ENCODE measurements at regions not wholly inside any gene's neighbourhood (a gene's known extent, or its start where the extent isn't known, plus 50 kb on each side); places are given as distances from the start of the nearest gene placed in this dataset.

DNA sequence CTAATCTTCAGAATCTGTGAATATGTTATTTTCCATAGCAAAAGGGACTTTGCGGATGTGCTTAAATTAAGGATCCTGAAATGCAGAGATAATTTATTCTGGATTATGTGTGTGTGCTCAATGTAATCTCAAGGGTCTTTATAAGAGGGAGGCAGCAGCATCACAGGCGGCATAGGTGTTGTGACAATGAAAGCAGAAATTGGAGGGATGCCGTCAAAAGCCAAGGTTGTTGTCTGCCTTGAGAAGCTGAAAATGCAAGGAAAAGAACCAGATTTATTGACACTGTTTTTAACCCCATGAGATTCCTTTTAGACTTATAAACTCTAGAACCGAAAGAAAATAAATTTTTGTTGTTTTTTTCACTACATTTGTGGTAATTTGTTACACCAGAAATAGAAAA, 948.5 kb downstream of the TLE4 start (continued):
- TF ChIP-seq, protein P1, sequence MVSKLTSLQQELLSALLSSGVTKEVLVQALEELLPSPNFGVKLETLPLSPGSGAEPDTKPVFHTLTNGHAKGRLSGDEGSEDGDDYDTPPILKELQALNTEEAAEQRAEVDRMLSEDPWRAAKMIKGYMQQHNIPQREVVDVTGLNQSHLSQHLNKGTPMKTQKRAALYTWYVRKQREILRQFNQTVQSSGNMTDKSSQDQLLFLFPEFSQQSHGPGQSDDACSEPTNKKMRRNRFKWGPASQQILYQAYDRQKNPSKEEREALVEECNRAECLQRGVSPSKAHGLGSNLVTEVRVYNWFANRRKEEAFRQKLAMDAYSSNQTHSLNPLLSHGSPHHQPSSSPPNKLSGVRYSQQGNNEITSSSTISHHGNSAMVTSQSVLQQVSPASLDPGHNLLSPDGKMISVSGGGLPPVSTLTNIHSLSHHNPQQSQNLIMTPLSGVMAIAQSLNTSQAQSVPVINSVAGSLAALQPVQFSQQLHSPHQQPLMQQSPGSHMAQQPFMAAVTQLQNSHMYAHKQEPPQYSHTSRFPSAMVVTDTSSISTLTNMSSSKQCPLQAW (CRISPR knock-in tag; IDR thresholded peaks at IDR 0.05) = no peak
- TF ChIP-seq, protein P2, sequence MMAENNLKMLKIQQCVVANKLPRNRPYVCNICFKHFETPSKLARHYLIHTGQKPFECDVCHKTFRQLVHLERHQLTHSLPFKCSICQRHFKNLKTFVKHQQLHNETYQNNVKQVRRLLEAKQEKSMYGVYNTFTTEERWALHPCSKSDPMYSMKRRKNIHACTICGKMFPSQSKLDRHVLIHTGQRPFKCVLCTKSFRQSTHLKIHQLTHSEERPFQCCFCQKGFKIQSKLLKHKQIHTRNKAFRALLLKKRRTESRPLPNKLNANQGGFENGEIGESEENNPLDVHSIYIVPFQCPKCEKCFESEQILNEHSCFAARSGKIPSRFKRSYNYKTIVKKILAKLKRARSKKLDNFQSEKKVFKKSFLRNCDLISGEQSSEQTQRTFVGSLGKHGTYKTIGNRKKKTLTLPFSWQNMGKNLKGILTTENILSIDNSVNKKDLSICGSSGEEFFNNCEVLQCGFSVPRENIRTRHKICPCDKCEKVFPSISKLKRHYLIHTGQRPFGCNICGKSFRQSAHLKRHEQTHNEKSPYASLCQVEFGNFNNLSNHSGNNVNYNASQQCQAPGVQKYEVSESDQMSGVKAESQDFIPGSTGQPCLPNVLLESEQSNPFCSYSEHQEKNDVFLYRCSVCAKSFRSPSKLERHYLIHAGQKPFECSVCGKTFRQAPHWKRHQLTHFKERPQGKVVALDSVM (CRISPR knock-in tag; IDR thresholded peaks at IDR 0.05) = no peak
- TF ChIP-seq ZNF737 (CRISPR knock-in tag; IDR thresholded peaks at IDR 0.05; ENCODE audit: borderline replicate concordance) = no peak

DNA sequence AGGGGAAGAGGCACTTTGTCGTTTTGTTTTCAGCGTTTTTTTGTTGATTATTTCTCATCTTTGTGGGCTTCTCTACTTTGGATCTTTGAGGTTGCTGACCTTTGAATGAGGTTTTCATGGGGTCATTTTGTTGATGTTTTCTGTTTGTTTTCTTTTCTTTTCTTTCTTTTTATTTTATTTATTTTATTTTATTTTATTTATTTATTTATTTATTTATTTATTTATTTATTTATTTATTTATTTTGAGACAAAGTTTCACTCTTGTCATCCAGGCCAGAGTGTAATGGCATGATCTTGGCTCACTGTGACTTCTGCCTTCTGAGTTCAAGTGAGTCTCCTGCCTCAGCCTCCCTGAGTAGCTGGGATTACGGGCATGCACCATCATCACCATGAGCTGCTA, 946.7 kb downstream of the TLE4 start:
- ChIA-PET POLR2A (no interaction called here), CTCF (ENCODE audit: low intra/inter-chr PET ratio, low total read pairs) (no interaction called here)
- FAIRE-seq = no peak
- no peaks in the 10 kb centered on the region for H3K4me1 ChIP-seq (ENCODE audit: insufficient read depth, low read length)
- no peaks in the 10 kb centered on the region for H3K79me2 ChIP-seq (ENCODE audit: insufficient read depth, low read length)
- WGBS (ENCODE audit: low lambda C conversion rate) = 3% methylated on average over 3 of the region's 3 CpGs
- no peak overlapping the region for H3K4me3 ChIP-seq (replicated peaks in 1 of 3; ENCODE audit: insufficient read depth in 1 of 3, low read depth in 2 of 3, low read length in 3 of 3)
- peaks cover 63% of the 10 kb centered on the region for H3K9me3 ChIP-seq (ENCODE audit: low read length)
- no peaks in the 10 kb centered on the region for H3K27me3 ChIP-seq (ENCODE audit: control insufficient read depth in 1 of 2, insufficient read depth in 2 of 2, low read length in 2 of 2)
- no peak overlapping the region for H3K27ac ChIP-seq (ENCODE audit: extremely low read length, insufficient read depth, low read length)
- intact Hi-C loops (cut with micrococcal nuclease; ENCODE audit: unreplicated experiment) = no loop called here
- BruUV-seq (replicated peaks) = no TSS peak
- no peak for DNase-seq (ENCODE audit: low spot score)
- H4K20me1 ChIP-seq (ENCODE audit: insufficient read depth, low read length) = no peaks in the 10 kb centered on the region
- no peak overlapping the region for H2AFZ ChIP-seq (ENCODE audit: low read length)
- H3K4me2 ChIP-seq (ENCODE audit: low read depth, low read length) = no peak overlapping the region
- no peak for ATAC-seq
- H3K36me3 ChIP-seq (replicated peaks in 1 of 2; ENCODE audit: control insufficient read depth in 1 of 2, insufficient read depth in 2 of 2, low read length in 2 of 2) = no peaks in the 10 kb centered on the region
- in situ Hi-C loops (cut with HindIII; ENCODE audit: extremely low pct_ligation_motif_present, low pct_unique_long_range_greater_than_20kb) = no loop called here
- H3K9ac ChIP-seq (ENCODE audit: insufficient read depth, low read depth, low read length) = no peak overlapping the region
- TF ChIP-seq ZC3H13 (CRISPR knock-in tag; IDR thresholded peaks at IDR 0.05) (no peak), SETDB1 (CRISPR knock-in tag; IDR thresholded peaks at IDR 0.05; ENCODE audit: borderline replicate concordance) (no peak), RBM39 (IDR thresholded peaks at IDR 0.05; ENCODE audit: low read depth, low read length, poor library complexity, severe bottlenecking) (no peak), SMARCE1 (IDR thresholded peaks at IDR 0.05; ENCODE audit: borderline replicate concordance) (no peak), DPF2 (CRISPR knock-in tag; IDR thresholded peaks at IDR 0.05; ENCODE audit: borderline replicate concordance, low read depth) (no peak), ZNF619 (CRISPR knock-in tag; IDR thresholded peaks at IDR 0.05) (no peak), ZNF337 (CRISPR knock-in tag; IDR thresholded peaks at IDR 0.05; ENCODE audit: borderline replicate concordance, low read depth) (no peak)
- TF ChIP-seq, protein P3, sequence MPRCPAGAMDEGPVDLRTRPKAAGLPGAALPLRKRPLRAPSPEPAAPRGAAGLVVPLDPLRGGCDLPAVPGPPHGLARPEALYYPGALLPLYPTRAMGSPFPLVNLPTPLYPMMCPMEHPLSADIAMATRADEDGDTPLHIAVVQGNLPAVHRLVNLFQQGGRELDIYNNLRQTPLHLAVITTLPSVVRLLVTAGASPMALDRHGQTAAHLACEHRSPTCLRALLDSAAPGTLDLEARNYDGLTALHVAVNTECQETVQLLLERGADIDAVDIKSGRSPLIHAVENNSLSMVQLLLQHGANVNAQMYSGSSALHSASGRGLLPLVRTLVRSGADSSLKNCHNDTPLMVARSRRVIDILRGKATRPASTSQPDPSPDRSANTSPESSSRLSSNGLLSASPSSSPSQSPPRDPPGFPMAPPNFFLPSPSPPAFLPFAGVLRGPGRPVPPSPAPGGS (CRISPR knock-in tag; IDR thresholded peaks at IDR 0.05) = no peak
- TF ChIP-seq, protein P4, sequence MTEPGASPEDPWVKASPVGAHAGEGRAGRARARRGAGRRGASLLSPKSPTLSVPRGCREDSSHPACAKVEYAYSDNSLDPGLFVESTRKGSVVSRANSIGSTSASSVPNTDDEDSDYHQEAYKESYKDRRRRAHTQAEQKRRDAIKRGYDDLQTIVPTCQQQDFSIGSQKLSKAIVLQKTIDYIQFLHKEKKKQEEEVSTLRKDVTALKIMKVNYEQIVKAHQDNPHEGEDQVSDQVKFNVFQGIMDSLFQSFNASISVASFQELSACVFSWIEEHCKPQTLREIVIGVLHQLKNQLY (CRISPR knock-in tag; IDR thresholded peaks at IDR 0.05) = no peak
- TF ChIP-seq, protein P5, sequence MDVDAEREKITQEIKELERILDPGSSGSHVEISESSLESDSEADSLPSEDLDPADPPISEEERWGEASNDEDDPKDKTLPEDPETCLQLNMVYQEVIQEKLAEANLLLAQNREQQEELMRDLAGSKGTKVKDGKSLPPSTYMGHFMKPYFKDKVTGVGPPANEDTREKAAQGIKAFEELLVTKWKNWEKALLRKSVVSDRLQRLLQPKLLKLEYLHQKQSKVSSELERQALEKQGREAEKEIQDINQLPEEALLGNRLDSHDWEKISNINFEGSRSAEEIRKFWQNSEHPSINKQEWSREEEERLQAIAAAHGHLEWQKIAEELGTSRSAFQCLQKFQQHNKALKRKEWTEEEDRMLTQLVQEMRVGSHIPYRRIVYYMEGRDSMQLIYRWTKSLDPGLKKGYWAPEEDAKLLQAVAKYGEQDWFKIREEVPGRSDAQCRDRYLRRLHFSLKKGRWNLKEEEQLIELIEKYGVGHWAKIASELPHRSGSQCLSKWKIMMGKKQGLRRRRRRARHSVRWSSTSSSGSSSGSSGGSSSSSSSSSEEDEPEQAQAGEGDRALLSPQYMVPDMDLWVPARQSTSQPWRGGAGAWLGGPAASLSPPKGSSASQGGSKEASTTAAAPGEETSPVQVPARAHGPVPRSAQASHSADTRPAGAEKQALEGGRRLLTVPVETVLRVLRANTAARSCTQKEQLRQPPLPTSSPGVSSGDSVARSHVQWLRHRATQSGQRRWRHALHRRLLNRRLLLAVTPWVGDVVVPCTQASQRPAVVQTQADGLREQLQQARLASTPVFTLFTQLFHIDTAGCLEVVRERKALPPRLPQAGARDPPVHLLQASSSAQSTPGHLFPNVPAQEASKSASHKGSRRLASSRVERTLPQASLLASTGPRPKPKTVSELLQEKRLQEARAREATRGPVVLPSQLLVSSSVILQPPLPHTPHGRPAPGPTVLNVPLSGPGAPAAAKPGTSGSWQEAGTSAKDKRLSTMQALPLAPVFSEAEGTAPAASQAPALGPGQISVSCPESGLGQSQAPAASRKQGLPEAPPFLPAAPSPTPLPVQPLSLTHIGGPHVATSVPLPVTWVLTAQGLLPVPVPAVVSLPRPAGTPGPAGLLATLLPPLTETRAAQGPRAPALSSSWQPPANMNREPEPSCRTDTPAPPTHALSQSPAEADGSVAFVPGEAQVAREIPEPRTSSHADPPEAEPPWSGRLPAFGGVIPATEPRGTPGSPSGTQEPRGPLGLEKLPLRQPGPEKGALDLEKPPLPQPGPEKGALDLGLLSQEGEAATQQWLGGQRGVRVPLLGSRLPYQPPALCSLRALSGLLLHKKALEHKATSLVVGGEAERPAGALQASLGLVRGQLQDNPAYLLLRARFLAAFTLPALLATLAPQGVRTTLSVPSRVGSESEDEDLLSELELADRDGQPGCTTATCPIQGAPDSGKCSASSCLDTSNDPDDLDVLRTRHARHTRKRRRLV (CRISPR knock-in tag; IDR thresholded peaks at IDR 0.05) = no peak
